ENCODE measurements at regions not wholly inside any gene's neighbourhood (a gene's known extent, or its start where the extent isn't known, plus 50 kb on each side); places are given as distances from the start of the nearest gene placed in this dataset.

GRCh38 chr2:3051266-3051665 lies 326.4 kb downstream of the EIPR1 start:
- TF ChIP-seq YY1 (IDR thresholded peaks at IDR 0.05; ENCODE audit: insufficient read depth, insufficient read length), result no peak
- TF ChIP-seq ZNF274 (IDR thresholded peaks at IDR 0.05; ENCODE audit: low read depth, low read length), result no peak

Data from NT2/D1 (cell line).